HS-5 (cell line): ENCODE measurements at regions not wholly inside any gene's neighbourhood (a gene's known extent, or its start where the extent isn't known, plus 50 kb on each side); places are given as distances from the start of the nearest gene placed in this dataset.

Source experiments
- DNase-seq: peaks from one replicate; pipeline ENCODE4 v3.0.0-alpha.2; 2012; ENCODE audit warnings: low read depth

DNA sequence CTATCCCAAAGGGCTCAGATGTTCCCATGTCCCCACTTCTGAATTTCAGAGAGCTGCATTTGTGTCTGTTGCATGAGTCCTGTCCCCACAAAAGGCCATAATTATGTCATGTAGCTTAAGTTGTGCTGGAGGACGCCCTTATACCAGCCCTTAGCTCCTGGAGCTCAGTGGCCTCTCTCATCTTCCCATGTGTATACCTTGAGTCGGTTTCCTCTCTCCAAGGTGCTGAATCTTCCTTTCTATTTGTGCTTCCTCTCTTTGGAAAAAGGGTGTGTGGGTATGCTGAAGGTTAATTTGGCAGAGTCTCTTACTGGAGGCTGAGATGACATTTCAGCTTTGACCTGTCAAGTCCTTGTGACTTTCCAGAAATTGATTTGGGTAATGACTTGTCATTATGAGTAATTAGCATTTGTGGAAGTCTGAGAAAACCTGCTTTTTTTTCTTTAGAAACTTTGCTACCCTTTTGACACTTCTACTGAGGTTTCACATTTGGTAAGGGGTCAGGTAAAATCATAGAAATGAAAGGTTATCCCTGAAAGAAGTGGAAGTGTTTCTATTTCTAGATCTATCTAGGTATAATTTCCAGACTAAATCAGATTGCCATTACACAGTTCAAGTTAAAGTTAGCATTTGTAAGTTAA, 185.4 kb downstream of the ABCC12 start:
- DNase-seq: no peak

DNA sequence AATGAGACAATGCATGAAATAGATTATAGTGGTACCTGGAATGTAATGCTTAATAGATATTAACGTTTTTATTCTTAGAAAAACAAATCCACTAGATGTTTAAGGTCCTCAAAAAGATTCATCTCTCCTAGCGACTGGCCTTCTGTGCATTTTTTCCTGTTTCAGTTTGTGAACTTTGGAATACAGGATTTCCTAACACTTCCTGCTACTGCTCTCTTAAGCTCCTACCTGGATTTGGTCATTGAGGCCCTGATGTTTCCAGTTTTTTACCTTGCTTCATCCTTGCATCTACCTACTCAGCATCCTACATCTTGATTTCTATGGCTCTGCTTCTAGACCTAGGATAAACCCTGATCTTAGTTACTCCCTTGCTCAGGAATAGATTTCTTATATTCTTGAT, 188.4 kb downstream of the ABCC12 start:
- DNase-seq: no peak

DNA sequence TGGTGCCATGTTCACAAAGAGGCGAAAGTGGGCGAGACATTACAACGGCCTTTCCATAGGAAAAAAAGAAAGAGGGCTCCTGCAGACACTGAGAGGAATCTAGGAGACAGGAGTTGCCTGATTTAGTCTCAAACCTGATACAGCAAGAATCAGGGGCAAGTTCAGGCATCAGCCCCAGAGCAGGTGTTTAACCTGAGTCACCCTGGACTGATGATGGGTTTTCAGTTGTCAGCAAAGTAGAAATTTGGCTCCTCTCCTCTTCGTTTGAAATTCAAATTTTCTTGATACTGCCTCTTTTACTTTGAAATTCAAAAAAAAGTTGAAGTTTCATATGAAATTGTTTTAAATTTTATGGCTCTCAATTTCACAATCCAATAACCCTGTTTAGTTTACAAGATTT, 189.5 kb downstream of the ABCC12 start:
- DNase-seq: no peak

DNA sequence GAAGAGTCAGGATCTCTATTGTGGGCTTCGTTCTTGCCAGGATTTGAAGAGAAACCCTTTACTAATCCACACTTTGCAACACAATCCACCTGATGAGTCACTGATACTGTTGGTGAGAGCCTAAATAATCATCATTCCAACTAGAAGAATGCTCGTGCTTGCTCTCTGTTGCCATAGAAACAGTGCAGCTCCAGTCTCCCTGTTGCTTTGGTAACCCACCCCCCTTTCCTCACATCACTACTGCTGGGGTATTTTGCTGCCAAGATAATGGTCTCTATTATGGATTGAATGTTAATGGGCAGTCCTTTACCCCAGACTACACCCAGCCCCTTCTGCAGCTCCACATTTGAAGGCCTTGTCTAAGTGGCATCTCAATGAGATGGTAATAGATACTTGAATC, 190.4 kb downstream of the ABCC12 start:
- no peak for DNase-seq

DNA sequence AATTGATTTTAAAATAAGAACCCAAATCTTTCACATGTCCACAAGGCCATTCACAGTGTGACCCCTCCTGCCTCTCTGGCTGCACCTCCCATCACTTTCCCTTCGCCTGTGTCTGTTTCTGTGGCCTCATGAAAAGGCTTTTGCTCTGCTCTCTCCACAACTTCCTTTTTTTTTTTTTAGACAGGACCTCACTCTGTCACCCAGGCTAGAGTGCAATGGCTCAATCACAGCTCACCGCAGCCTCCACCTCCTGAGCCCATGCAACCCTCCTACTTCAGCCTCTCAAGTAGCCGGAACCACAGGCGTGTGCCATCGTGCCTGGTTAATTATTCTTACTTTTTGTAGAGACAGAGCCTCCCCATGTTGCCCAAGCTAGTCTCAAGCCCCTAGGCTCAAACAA, 197.1 kb downstream of the ABCC12 start:
- DNase-seq: no peak

DNA sequence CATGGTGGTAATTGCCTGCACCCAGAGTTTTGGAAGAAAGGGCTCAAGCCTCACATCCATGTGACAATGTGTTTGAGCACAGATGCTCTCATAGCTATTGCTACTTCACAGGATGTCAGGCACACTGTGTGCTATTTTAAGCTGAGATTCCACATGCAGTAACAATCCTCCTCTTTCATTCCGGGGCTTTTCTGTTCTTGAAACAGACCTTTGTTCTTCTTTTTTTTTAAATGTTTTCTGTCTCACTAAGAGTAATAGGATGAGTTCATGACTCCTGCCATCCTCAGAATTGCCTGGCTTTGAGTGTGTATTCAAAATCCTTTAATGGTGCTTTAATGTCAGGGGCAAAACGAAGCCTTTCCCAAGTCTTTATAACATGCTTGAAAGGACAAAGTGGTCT, 198.9 kb downstream of the ABCC12 start:
- DNase-seq: no peak

DNA sequence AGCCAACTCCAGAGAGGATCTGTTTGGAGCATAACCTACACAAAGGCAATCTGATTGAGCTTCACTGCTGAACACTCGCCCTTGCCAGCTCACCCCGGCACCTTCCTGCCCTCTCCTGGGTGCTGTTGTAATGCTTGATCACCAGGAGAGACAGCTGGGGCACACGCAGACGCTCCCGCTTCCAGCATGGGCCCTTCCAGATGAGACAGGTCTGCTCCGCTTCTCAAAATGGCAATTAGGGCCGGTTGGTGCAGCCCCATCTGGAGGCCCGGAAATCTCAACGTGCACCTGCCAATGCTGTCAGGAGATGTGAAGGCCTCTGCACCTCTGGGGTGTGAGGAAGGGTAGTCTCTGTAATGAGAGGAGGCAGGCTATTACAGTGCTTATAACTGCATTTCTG, 206.1 kb downstream of the ABCC12 start:
- DNase-seq: no peak

DNA sequence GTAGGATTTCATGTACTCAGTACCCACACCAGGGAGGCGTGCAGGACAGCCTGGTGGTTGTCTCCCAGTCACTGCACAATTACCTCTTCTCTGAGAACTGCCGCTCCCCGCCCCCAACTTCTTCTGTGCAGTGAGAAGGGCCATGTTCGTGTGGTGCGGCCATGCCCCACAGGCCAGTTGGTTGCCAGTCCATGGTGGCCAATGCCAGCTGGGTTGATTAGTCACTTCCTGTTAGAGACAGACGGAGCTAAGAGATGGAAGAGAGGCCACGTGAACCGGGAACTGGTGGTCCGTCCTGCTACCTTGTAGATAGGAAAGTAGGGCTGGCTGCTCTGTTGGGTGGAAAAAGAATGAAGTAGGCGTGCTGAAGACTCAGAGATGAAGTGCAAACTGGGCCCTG, 206.5 kb downstream of the ABCC12 start:
- no peak for DNase-seq

DNA sequence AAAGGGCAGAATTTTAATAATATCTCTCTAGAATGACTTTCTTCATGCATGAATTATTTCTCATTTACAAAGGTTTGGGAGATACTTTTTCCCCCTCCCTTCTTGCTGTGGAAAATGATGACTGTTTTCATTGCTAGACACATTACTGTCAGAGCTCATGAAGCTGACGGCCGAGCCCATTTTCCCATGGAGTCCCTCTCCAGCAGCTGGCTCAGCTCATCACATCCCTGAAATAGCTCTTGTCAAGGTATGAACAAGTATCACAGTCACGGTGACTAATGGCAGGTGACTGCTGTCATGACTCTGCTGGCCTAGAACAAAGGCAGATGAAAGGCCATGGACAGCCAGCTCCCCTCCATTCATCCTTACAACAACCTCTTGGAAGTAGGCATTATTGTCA, 208.1 kb downstream of the ABCC12 start:
- DNase-seq: no peak

DNA sequence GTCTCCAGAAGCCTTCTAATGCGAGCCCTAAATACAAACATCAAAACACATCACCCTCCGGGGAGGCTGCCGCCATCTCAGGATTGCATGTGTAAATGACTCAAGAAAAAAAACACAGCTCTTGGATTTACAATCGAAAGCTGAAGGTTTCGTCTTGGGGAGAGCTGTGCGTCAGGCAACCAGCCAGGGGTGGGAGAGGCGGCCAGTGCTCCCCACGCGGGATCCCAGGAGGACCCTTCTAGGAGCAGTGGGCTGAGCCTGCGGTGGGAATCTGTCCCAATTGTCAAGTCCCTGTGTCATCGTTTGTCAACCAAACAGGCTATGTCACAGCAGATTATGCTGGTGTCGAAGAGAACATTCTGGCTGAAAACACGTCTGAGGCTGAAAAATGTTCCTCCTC, 209.7 kb downstream of the ABCC12 start:
- no peak for DNase-seq

DNA sequence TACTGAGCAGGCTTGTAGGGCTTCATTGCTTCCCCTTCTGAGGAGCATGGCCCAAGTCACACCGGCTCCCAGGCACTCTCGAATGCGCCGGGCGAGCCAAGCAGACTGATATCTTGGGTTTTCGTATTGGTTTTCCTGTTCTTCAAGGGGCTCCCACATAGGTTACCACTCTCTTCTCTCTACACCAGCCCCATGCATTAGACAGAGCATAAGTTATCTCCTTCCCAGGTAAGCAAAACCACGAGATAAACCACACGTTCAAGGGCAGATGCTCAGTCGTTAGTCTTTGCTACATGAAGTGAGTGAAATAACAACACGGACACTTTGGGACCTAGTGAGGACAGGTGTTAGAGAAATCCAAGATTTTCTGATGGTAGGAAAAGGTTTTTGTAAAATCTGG, 211.2 kb downstream of the ABCC12 start:
- DNase-seq: no peak

DNA sequence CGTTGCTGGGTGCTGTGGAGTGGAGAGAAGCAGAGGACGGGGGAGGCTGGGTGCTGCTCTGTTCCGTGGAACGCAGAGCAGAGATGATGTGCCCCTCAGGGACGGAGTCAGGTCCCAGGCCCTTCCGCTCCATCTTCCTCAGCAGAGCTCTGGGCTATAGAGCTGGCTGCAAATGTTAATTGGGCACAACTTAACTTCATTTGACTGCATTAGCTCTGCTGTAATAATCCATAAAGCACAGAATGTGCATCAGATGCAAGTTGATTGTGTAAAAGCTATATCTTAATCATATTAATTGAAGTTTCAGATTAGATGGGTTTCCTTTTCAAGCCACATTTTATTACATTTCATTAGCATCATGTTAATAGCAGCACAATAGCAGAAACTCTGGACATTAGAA, 212.6 kb downstream of the ABCC12 start:
- no peak for DNase-seq

DNA sequence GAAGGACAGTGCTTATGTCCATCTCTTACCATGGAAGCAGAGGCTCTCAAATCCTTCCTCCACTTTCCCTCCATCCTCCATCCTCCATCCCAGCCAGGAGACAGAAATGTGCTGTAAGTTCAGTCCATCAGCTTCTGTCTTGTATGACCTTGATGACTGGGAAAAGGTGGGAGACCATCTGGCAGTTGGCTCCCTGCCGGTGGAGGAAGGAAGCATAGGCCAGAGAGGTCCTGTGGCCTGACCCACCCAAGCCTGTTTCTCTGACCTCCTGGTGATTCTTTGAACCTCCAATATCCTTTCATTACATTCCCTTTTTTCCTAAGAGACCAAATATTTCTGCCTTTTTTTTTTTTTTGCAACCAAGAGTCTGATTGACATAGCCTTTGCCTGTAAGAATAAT, 215.3 kb downstream of the ABCC12 start:
- DNase-seq: no peak

DNA sequence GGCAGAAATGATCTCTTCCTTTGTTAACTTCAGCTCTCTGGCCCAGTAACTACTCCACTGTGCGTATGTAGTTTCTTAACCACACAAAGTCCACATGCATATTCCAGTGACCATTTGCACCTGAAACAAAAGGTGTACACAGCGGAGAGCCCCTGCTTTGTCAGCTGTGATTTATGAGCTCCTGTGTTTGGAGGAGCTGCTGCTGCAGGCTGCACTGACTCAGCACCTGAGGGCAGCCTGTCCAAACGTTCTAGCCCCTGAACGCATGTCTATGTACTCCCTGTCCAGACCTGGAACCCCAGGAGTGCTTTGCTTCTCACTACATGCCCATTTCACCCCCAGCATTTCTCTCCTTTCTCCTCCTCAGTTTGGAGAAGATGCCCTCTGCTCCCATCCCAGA, 216.1 kb downstream of the ABCC12 start:
- DNase-seq: no peak

DNA sequence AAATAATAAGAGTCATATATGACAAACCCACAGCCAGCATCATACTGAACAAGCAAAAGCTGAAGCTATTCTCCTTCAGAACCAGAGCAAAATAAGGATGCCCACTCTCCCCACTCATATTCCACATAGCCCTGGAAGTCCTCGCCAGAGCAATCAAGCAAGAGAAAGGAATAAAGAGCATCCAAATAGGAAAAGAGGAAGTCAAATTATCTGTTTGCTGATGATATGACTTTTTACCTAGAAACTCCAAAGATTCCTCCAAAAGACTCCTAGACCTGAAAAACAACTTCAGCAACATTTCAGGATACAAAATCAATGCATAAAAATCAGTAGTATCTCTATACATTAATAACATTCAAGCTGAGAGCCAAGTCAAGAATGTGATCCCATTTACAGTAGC, 217.5 kb downstream of the ABCC12 start:
- no peak for DNase-seq

DNA sequence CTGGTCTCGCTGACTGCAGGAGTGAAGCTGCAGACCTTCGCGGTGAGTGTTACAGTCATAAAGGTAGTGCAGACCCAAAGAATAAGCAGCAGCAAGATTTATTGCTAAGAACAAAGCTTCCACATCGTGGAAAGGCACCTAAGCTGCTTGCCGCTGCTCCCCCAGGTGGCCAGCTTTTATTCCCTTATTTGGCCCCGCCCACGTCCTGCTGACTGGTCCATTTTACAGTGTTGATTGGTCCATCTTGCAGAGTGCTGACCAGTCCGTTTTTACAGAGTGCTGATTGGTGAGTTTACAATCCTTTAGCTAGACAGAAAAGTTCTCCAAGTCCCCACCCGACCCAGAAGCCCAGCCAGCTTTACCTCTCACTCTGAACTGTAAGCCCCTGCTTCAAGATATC, 227.8 kb downstream of the ABCC12 start:
- DNase-seq: no peak

DNA sequence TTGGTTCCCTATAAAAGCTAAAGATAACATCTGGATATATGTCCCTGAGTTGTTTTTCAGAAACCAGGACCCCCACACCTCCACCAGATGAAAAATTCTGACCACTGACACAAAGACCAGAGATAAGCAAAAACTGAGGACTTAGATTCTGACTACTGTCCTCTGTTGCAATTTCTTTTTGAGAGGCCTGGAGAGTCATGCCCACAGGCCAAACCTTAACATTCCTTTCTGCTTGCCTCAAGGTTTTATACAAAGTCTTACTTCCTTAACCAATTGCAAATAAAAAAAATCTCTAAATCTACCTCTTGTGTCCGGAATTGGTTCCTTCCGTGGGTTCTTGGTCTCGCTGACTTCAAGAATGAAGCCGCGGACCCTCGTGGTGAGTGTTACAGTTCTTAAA, 228.5 kb downstream of the ABCC12 start:
- peak; percentile 10 for DNase-seq

DNA sequence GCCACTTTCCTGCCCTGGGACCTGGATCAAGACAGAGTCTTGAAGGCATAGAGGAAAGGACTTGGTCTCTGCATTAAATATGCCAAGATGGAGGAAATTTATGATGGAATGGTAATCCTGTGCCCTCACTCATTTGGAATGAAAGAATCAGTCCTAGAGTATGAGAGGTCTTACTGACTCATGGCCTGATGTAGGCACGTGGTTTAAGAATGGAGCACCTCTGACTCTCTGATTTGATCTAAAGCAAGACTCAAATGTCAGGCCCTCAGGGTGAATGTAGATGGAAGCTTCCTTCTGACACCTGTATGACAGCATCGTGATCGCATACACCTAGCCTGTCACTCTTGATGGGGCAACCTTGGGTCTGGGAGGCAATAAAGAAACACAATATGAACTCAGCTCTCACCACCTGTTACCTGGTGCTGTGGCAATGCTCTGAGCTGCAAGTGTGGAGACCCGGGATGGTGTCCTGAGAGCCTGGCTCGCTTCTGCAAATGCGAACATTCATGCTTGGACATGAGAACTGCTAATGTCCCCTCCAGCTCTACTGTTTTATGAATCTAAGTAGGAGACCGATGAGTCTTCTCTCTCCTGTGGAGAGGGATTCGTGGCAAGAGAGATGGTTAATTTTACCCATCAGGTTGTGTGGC, 229.9 kb downstream of the ABCC12 start:
- DNase-seq: peak; percentile 11

DNA sequence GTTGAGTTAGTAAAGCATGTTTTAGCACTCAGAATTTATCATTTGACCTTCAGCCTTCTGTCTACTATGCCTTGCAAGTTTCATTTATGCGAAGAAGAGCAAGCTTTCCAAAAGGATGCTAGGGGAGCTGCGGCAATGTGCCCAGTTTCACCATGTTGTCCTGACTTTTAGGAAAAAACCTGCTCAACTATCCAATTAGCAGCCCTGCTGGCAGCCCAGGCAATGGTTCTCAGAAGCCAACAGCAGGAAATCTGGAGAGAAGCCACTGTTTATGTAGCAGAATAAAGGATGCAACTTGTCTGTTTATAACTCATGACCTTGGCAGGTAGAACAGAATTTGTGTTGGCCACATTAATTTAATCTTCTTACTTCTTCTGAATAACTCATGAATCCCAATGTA, 230.8 kb downstream of the ABCC12 start:
- no peak for DNase-seq

DNA sequence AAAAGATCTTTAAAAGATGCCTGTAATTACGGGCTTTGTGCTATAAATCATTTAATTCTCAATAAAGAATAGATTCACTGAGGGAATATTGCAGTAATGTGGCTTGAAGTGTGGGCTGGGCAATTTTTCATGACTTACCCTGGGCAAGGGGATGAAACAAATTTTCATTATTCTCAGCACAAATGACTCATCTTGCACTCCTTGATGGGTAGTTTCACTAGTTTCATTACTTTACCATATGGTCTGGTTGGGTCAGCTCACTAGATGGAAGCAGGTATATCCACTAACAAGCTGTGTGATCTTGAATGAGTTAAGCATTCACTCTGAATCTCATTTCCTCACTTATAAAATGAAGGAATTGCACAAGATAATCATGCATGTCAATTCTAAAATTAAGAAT, 234.3 kb downstream of the ABCC12 start:
- DNase-seq: no peak

DNA sequence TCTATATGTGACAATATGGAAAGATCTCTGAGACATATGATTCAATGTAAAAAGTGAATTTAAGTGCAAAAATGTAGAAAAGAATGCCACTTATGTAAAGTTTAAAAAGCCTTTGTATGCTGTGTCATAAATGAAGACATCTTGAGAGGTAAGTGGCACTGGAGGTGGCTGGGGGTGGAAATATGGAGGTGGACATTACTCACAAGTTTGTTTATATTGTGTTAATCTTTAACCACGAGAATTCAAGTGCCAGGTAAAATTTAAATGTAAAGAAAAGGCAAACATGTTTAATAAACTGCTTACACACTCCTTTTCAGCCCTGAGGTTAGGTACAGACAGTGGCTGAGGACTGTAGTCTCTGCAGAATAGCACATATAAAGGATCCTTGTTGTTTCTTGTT, 235.1 kb downstream of the ABCC12 start:
- DNase-seq: no peak

DNA sequence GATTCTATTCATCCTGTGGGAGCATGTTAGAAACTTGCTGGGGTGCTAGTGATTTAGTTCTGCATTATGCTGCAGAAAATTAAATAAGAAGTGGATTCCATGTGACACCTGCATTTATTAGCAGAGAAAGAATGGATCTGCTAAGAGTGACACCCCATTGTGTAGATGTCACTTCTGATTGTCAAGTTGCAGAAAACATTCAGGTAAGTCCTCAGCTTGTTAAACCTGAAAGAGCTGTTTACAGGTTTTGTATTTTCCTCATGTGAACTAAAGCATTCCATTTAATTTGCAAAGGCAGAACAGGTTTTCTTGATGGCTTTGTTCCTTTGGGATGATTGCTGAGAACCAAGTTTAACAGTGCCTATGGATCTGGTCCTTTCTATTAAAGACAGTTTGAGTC, 238.7 kb downstream of the ABCC12 start:
- no peak for DNase-seq

DNA sequence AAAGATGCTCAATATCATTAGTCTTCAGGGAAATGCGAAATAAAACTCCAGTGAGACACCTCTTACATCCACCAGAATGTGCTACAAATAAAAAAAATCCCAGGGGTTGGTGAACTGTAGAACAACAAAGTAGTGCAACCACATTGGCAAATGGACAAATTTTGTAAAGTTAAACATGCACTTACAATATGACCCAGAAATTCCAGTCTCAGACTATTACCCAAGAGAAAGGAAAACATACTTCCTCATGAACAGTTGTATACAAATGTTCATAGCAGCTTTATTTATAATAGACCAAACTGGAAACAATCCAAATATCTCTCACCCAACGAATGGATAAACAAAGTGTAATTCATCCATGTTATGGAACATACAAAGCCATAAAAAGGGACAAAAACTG, 239.5 kb downstream of the ABCC12 start:
- no peak for DNase-seq

DNA sequence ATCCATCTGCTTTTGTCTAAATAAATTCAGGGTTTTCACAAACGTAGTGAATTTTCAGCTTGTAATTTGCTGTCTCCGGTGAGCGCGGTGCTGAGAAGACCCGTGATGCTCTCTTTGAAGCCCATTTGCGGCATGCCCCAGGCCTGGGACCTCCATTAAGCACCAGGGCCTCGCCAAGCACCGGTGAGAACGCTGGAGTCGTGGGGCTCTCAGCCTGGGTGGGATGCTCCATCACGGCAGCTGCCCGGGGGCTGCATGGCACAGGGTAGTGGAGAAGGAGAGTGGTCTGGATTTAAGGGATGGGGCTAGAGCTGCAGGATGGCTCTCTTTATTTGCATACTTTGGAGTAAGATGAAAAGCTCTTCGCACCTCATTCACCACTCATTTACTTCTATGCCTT, 248.7 kb downstream of the ABCC12 start:
- DNase-seq: no peak
